ENCODE measurements at regions not wholly inside any gene's neighbourhood (a gene's known extent, or its start where the extent isn't known, plus 50 kb on each side); places are given as distances from the start of the nearest gene placed in this dataset.

GRCh38 chr21:25094695-25095094 is 512.6 kb downstream of the MRPL39 start:
- Histone ChIP-seq H3K36me3 (ENCODE audit: insufficient read depth, low read length) (no peaks in the 10 kb centered on the region), H3K27ac (ENCODE audit: low read depth, low read length) (no peak overlapping the region), H3K4me1 (ENCODE audit: insufficient read depth, low read length) (no peaks in the 10 kb centered on the region), H3K4me3 (ENCODE audit: low read length in 2 of 2) (no peak overlapping the region), H3K9me3 (ENCODE audit: control insufficient read depth in 1 of 2, low read length in 2 of 2) (no peaks in the 10 kb centered on the region), H3K27me3 (ENCODE audit: insufficient read depth, low read length) (no peaks in the 10 kb centered on the region)
- ChIA-PET POLR2A (ENCODE audit: partially characterized antibody) (no interaction called here), CTCF (ENCODE audit: partially characterized antibody) (no interaction called here)
- Mint-ChIP-seq H3K4me1 (no peaks in the 10 kb centered on the region), H3K9me3 (peaks cover 0 to 7% (median 2%) of the 10 kb centered on the region in 8 donors), H3K27ac (no peak overlapping the region), H3K36me3 (no peaks in the 10 kb centered on the region), H3K4me3 (no peak overlapping the region), H3K27me3 (no peaks in the 10 kb centered on the region)
- DNase-seq, result no peak
- intact Hi-C loops (cut with micrococcal nuclease), result no loop called here

- H3K4me1 Mint-ChIP-seq, result no peaks in the 10 kb centered on the region
- H3K36me3 Mint-ChIP-seq, result no peaks in the 10 kb centered on the region
- POLR2A ChIA-PET (ENCODE audit: partially characterized antibody), result no interaction called here
- no peak for DNase-seq
- no peaks in the 10 kb centered on the region for H3K27me3 ChIP-seq (ENCODE audit: insufficient read depth, low read length)
- no peak overlapping the region for H3K27ac ChIP-seq (ENCODE audit: low read depth, low read length)
- no peak overlapping the region for H3K27ac Mint-ChIP-seq
- H3K27me3 Mint-ChIP-seq, result no peaks in the 10 kb centered on the region
- H3K9me3 ChIP-seq (ENCODE audit: control insufficient read depth in 1 of 2, low read length in 2 of 2), result no peaks in the 10 kb centered on the region
- intact Hi-C loops (cut with micrococcal nuclease), result no loop called here
- no peak overlapping the region for H3K4me3 ChIP-seq (ENCODE audit: low read length in 2 of 2)
- H3K4me3 Mint-ChIP-seq, result no peak overlapping the region
- H3K9me3 Mint-ChIP-seq, result peaks cover 0 to 7% (median 2%) of the 10 kb centered on the region in 8 donors
- H3K4me1 ChIP-seq (ENCODE audit: insufficient read depth, low read length), result no peaks in the 10 kb centered on the region
- CTCF ChIA-PET (ENCODE audit: partially characterized antibody), result no interaction called here
- H3K36me3 ChIP-seq (ENCODE audit: insufficient read depth, low read length), result no peaks in the 10 kb centered on the region
Measured at GRCh38 chr21:25092441-25093011, 514.8 kb downstream of the MRPL39 start.

- POLR2A ChIA-PET (ENCODE audit: partially characterized antibody), result no interaction called here
- Mint-ChIP-seq H3K27me3 (no peaks in the 10 kb centered on the region), H3K4me1 (no peaks in the 10 kb centered on the region), H3K27ac (no peak overlapping the region), H3K4me3 (no peak overlapping the region), H3K9me3 (peaks cover 0 to 5% (median 0%) of the 10 kb centered on the region in 8 donors), H3K36me3 (no peaks in the 10 kb centered on the region)
- no peaks in the 10 kb centered on the region for H3K9me3 ChIP-seq (ENCODE audit: control insufficient read depth in 1 of 2, low read length in 2 of 2)
- H3K4me1 ChIP-seq (ENCODE audit: insufficient read depth, low read length), result no peaks in the 10 kb centered on the region
- H3K36me3 ChIP-seq (ENCODE audit: insufficient read depth, low read length), result no peaks in the 10 kb centered on the region
- H3K4me3 ChIP-seq (ENCODE audit: low read length in 2 of 2), result no peak overlapping the region
- no peak for DNase-seq
- CTCF ChIA-PET (ENCODE audit: partially characterized antibody), result no interaction called here
- no peaks in the 10 kb centered on the region for H3K27me3 ChIP-seq (ENCODE audit: insufficient read depth, low read length)
- no peak overlapping the region for H3K27ac ChIP-seq (ENCODE audit: low read depth, low read length)
- intact Hi-C loops (cut with micrococcal nuclease), result no loop called here
Measured at GRCh38 chr21:25081096-25081495, 526.2 kb downstream of the MRPL39 start.

- H3K9me3 ChIP-seq (ENCODE audit: control insufficient read depth in 1 of 2, low read length in 2 of 2), result no peaks in the 10 kb centered on the region
- intact Hi-C loops (cut with micrococcal nuclease), result no loop called here
- no peak for DNase-seq
- H3K27ac ChIP-seq (ENCODE audit: low read depth, low read length), result no peak overlapping the region
- POLR2A ChIA-PET (ENCODE audit: partially characterized antibody), result no interaction called here
- no peak overlapping the region for H3K4me3 ChIP-seq (ENCODE audit: low read length in 2 of 2)
- no peaks in the 10 kb centered on the region for H3K27me3 ChIP-seq (ENCODE audit: insufficient read depth, low read length)
- H3K4me1 ChIP-seq (ENCODE audit: insufficient read depth, low read length), result no peaks in the 10 kb centered on the region
- H3K4me3 Mint-ChIP-seq, result no peak overlapping the region
- H3K36me3 Mint-ChIP-seq, result no peaks in the 10 kb centered on the region
- peaks cover 0 to 5% (median under 1%) of the 10 kb centered on the region in 8 donors for H3K9me3 Mint-ChIP-seq
- no peak overlapping the region for H3K27ac Mint-ChIP-seq
- no peaks in the 10 kb centered on the region for H3K4me1 Mint-ChIP-seq
- H3K36me3 ChIP-seq (ENCODE audit: insufficient read depth, low read length), result no peaks in the 10 kb centered on the region
- CTCF ChIA-PET (ENCODE audit: partially characterized antibody), result no interaction called here
- H3K27me3 Mint-ChIP-seq, result no peaks in the 10 kb centered on the region
Measured at GRCh38 chr21:25080661-25081060, 526.6 kb downstream of the MRPL39 start.

GRCh38 chr21:25080141-25080540 is 527.1 kb downstream of the MRPL39 start:
- ChIA-PET CTCF (ENCODE audit: partially characterized antibody) (no interaction called here), POLR2A (ENCODE audit: partially characterized antibody) (no interaction called here)
- Histone ChIP-seq H3K4me1 (ENCODE audit: insufficient read depth, low read length) (no peaks in the 10 kb centered on the region), H3K9me3 (ENCODE audit: control insufficient read depth in 1 of 2, low read length in 2 of 2) (no peaks in the 10 kb centered on the region), H3K4me3 (ENCODE audit: low read length in 2 of 2) (no peak overlapping the region), H3K27me3 (ENCODE audit: insufficient read depth, low read length) (no peaks in the 10 kb centered on the region), H3K36me3 (ENCODE audit: insufficient read depth, low read length) (no peaks in the 10 kb centered on the region), H3K27ac (ENCODE audit: low read depth, low read length) (no peak overlapping the region)
- no peaks in the 10 kb centered on the region for H3K4me1 Mint-ChIP-seq
- peaks cover 0 to 5% (median under 1%) of the 10 kb centered on the region in 8 donors for H3K9me3 Mint-ChIP-seq
- DNase-seq, result no peak
- H3K36me3 Mint-ChIP-seq, result no peaks in the 10 kb centered on the region
- H3K4me3 Mint-ChIP-seq, result no peak overlapping the region
- intact Hi-C loops (cut with micrococcal nuclease), result no loop called here
- H3K27me3 Mint-ChIP-seq, result no peaks in the 10 kb centered on the region
- no peak overlapping the region for H3K27ac Mint-ChIP-seq

GRCh38 chr21:25079053-25079452 is 528.2 kb downstream of the MRPL39 start:
- Histone ChIP-seq H3K4me1 (ENCODE audit: insufficient read depth, low read length) (no peaks in the 10 kb centered on the region), H3K27me3 (ENCODE audit: insufficient read depth, low read length) (no peaks in the 10 kb centered on the region), H3K27ac (ENCODE audit: low read depth, low read length) (no peak overlapping the region), H3K9me3 (ENCODE audit: control insufficient read depth in 1 of 2, low read length in 2 of 2) (no peaks in the 10 kb centered on the region), H3K4me3 (ENCODE audit: low read length in 2 of 2) (no peak overlapping the region), H3K36me3 (ENCODE audit: insufficient read depth, low read length) (no peaks in the 10 kb centered on the region)
- Mint-ChIP-seq H3K9me3 (peaks cover 0 to 4% (median 0%) of the 10 kb centered on the region in 8 donors), H3K4me1 (no peaks in the 10 kb centered on the region), H3K4me3 (no peak overlapping the region), H3K27me3 (no peaks in the 10 kb centered on the region), H3K27ac (no peak overlapping the region), H3K36me3 (no peaks in the 10 kb centered on the region)
- no peak for DNase-seq
- CTCF ChIA-PET (ENCODE audit: partially characterized antibody), result no interaction called here
- POLR2A ChIA-PET (ENCODE audit: partially characterized antibody), result no interaction called here
- intact Hi-C loops (cut with micrococcal nuclease), result no loop called here

GRCh38 chr21:25062061-25062460 is 545.2 kb downstream of the MRPL39 start:
- no peak overlapping the region for H3K4me3 ChIP-seq (ENCODE audit: low read length in 2 of 2)
- ChIA-PET CTCF (ENCODE audit: partially characterized antibody) (no interaction called here), POLR2A (ENCODE audit: partially characterized antibody) (no interaction called here)
- no peaks in the 10 kb centered on the region for H3K4me1 ChIP-seq (ENCODE audit: insufficient read depth, low read length)
- Mint-ChIP-seq H3K36me3 (no peaks in the 10 kb centered on the region), H3K4me3 (no peak overlapping the region), H3K27ac (no peak overlapping the region), H3K9me3 (peaks cover 0 to 5% (median 0%) of the 10 kb centered on the region in 8 donors), H3K4me1 (no peaks in the 10 kb centered on the region), H3K27me3 (no peaks in the 10 kb centered on the region)
- no peaks in the 10 kb centered on the region for H3K36me3 ChIP-seq (ENCODE audit: insufficient read depth, low read length)
- no peak for DNase-seq
- H3K9me3 ChIP-seq (ENCODE audit: control insufficient read depth in 1 of 2, low read length in 2 of 2), result no peaks in the 10 kb centered on the region
- intact Hi-C loops (cut with micrococcal nuclease), result no loop called here
- no peaks in the 10 kb centered on the region for H3K27me3 ChIP-seq (ENCODE audit: insufficient read depth, low read length)
- H3K27ac ChIP-seq (ENCODE audit: low read depth, low read length), result no peak overlapping the region

GRCh38 chr21:25054689-25055088 is 552.6 kb downstream of the MRPL39 start:
- POLR2A ChIA-PET (ENCODE audit: partially characterized antibody), result no interaction called here
- no peaks in the 10 kb centered on the region for H3K27me3 ChIP-seq (ENCODE audit: insufficient read depth, low read length)
- H3K4me1 ChIP-seq (ENCODE audit: insufficient read depth, low read length), result no peaks in the 10 kb centered on the region
- Mint-ChIP-seq H3K4me3 (no peak overlapping the region), H3K36me3 (no peaks in the 10 kb centered on the region), H3K4me1 (no peaks in the 10 kb centered on the region), H3K27ac (no peak overlapping the region), H3K9me3 (peaks cover 0 to 6% (median 0%) of the 10 kb centered on the region in 8 donors), H3K27me3 (no peaks in the 10 kb centered on the region)
- CTCF ChIA-PET (ENCODE audit: partially characterized antibody), result no interaction called here
- no peak overlapping the region for H3K27ac ChIP-seq (ENCODE audit: low read depth, low read length)
- H3K36me3 ChIP-seq (ENCODE audit: insufficient read depth, low read length), result no peaks in the 10 kb centered on the region
- DNase-seq, result no peak
- no peak overlapping the region for H3K4me3 ChIP-seq (ENCODE audit: low read length in 2 of 2)
- no peaks in the 10 kb centered on the region for H3K9me3 ChIP-seq (ENCODE audit: control insufficient read depth in 1 of 2, low read length in 2 of 2)
- intact Hi-C loops (cut with micrococcal nuclease), result no loop called here

All from CD4-positive, alpha-beta memory T cell (primary cell).